NCI-H524 treated with DMSO at 0.1 percent for 48 hours (cell line): ENCODE measurements at regions not wholly inside any gene's neighbourhood (a gene's known extent, or its start where the extent isn't known, plus 50 kb on each side); places are given as distances from the start of the nearest gene placed in this dataset.

Experiments
- DNase-seq: peaks from one replicate; lab custom pipeline; 2025; lab: John Stamatoyannopoulos, UW

GRCh38 chr4:13316354-13316753, 167.8 kb downstream of the RAB28 start:
- DNase-seq, result no peak

- DNase-seq, result no peak
These were observed 170.3 kb downstream of the RAB28 start for GRCh38 chr4:13313856-13314255.

- DNase-seq, result no peak
These were observed 171.9 kb downstream of the RAB28 start for GRCh38 chr4:13312264-13312663.

- DNase-seq, result no peak
These were observed 174.4 kb downstream of the RAB28 start for GRCh38 chr4:13309751-13310150.

GRCh38 chr4:13306356-13306755, 177.8 kb downstream of the RAB28 start:
- no peak for DNase-seq

- DNase-seq, result no peak
These were observed 181.3 kb downstream of the RAB28 start for GRCh38 chr4:13302876-13303275.

- no peak for DNase-seq
These were observed 184.8 kb downstream of the RAB28 start for GRCh38 chr4:13299343-13299742.

- no peak for DNase-seq
These were observed 185.5 kb downstream of the RAB28 start for GRCh38 chr4:13298655-13299054.

- DNase-seq, result no peak
These were observed 187.2 kb downstream of the RAB28 start for GRCh38 chr4:13296986-13297385.

GRCh38 chr4:13294961-13295605, 189.1 kb downstream of the RAB28 start:
- DNase-seq, result no peak

- no peak for DNase-seq
These were observed 191.8 kb downstream of the RAB28 start for GRCh38 chr4:13292372-13292771.

GRCh38 chr4:13289391-13289790, 194.7 kb downstream of the RAB28 start:
- DNase-seq, result no peak

- DNase-seq, result no peak
These were observed 198.8 kb downstream of the RAB28 start for GRCh38 chr4:13285336-13285735.

GRCh38 chr4:13284932-13285331, 199.2 kb downstream of the RAB28 start:
- DNase-seq, result no peak

- DNase-seq, result no peak
These were observed 207.8 kb downstream of the RAB28 start for GRCh38 chr4:13276357-13276756.

- no peak for DNase-seq
These were observed 215.4 kb downstream of the RAB28 start for GRCh38 chr4:13268703-13269102.

- DNase-seq, result no peak
These were observed 216.0 kb downstream of the RAB28 start for GRCh38 chr4:13268165-13268564.

GRCh38 chr4:13267091-13267490, 217.0 kb downstream of the RAB28 start:
- DNase-seq, result no peak

- DNase-seq, result no peak
These were observed 217.5 kb downstream of the RAB28 start for GRCh38 chr4:13266687-13267086.

- DNase-seq, result no peak
These were observed 220.1 kb downstream of the RAB28 start for GRCh38 chr4:13263967-13264525.

- DNase-seq, result no peak
These were observed 221.3 kb downstream of the RAB28 start for GRCh38 chr4:13262816-13263215.

- no peak for DNase-seq
These were observed 222.5 kb downstream of the RAB28 start for GRCh38 chr4:13261486-13262257.

- DNase-seq, result no peak
These were observed 223.6 kb downstream of the RAB28 start for GRCh38 chr4:13260513-13260912.
